Fibroblast of the aortic adventitia (primary cell): ENCODE measurements at regions not wholly inside any gene's neighbourhood (a gene's known extent, or its start where the extent isn't known, plus 50 kb on each side); places are given as distances from the start of the nearest gene placed in this dataset.

ENCODE experiments used
- DNase-seq: peaks from one replicate; pipeline ENCODE4 v3.0.0-alpha.2; 2010; ENCODE audit warnings: low read depth
- H3K4me3 ChIP-seq: 2 replicates; pipeline ENCODE4 v1.5.1; 2011; ENCODE audit warnings: low read depth, mild to moderate bottlenecking, control low read depth, low read length, moderate library complexity
- TF ChIP-seq, protein P1 (sequence below): IDR thresholded peaks from 2 replicates; pipeline ENCODE4 v1.5.1; 2011; ENCODE audit warnings: mild to moderate bottlenecking, low read length, control low read depth, inconsistent platforms; ENCODE audit not compliant: insufficient read depth

DNA sequence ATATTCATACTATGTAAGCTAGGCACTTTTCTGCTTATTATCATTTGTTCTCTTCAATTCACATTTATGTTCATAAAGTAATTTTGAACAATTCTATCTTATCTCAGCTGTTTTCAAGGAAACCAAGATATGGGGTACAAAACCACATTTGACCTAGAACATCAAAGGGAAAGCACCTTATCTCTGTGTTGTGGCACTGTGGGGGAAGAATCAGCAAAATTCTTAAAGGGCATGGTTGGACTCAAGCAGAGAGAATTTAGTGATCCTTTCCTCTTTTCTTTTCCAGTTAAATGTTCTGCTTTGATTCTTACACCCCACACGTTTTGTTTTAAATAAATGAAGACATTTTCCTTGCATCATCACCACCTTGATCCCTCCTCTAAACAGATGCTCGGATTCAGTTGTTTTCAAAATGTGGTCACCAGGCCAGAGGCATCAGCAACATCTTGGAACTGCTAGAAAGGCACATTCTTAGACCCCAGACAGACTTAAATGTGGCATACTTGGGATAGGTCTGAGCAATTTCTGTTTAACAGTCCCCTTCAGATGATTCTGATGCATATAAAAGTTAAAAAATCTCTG is 128.4 kb upstream of the TP63 start:
- no peak overlapping the region for H3K4me3 ChIP-seq
- DNase-seq, result no peak
- TF ChIP-seq, protein P1, sequence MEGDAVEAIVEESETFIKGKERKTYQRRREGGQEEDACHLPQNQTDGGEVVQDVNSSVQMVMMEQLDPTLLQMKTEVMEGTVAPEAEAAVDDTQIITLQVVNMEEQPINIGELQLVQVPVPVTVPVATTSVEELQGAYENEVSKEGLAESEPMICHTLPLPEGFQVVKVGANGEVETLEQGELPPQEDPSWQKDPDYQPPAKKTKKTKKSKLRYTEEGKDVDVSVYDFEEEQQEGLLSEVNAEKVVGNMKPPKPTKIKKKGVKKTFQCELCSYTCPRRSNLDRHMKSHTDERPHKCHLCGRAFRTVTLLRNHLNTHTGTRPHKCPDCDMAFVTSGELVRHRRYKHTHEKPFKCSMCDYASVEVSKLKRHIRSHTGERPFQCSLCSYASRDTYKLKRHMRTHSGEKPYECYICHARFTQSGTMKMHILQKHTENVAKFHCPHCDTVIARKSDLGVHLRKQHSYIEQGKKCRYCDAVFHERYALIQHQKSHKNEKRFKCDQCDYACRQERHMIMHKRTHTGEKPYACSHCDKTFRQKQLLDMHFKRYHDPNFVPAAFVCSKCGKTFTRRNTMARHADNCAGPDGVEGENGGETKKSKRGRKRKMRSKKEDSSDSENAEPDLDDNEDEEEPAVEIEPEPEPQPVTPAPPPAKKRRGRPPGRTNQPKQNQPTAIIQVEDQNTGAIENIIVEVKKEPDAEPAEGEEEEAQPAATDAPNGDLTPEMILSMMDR, result no peak

GRCh38 chr3:189507856-189508255 is 123.3 kb upstream of the TP63 start:
- no peak overlapping the region for H3K4me3 ChIP-seq
- DNase-seq, result no peak
- TF ChIP-seq, protein P1, result no peak

- DNase-seq, result peak; percentile 59
- no peak overlapping the region for H3K4me3 ChIP-seq
- TF ChIP-seq, protein P1, result no peak
Observed at GRCh38 chr3:189508784-189509501, 122.2 kb upstream of the TP63 start.

DNA sequence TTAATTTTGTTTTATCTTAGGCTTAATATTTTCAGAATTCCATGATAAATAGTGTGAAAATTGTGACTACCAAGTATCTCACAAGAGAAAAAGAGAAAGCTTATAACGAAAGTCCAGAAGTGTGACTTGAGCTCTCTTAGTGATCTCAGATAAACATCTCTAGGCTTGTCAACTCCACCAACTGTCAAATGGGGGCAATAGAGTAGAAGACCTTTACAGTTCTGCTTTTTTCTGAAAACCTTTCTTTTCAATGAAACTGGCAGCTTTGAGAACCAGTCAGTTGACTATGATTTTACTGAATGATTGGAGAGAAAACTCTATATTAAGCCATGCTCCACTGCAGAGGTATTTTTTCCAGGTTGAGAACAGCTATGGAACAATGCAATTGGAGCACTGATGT is 119.2 kb upstream of the TP63 start:
- no peak overlapping the region for H3K4me3 ChIP-seq
- no peak for DNase-seq
- TF ChIP-seq, protein P1, result no peak

- DNase-seq, result no peak
- H3K4me3 ChIP-seq, result no peak overlapping the region
- TF ChIP-seq, protein P1, result no peak
Observed at GRCh38 chr3:189512821-189513220, 118.4 kb upstream of the TP63 start.

GRCh38 chr3:189513281-189514117 is 117.7 kb upstream of the TP63 start:
- H3K4me3 ChIP-seq, result no peak overlapping the region
- TF ChIP-seq, protein P1, result no peak
- DNase-seq, result no peak
